ENCODE measurements at regions not wholly inside any gene's neighbourhood (a gene's known extent, or its start where the extent isn't known, plus 50 kb on each side); places are given as distances from the start of the nearest gene placed in this dataset.

GRCh38 chr6:41475737-41476357, 70.3 kb upstream of the FOXP4 start:
- Histone ChIP-seq H3K27ac (no peak overlapping the region), H3K9me3 (no peaks in the 10 kb centered on the region), H3K4me3 (no peak overlapping the region), H3K36me3 (no peaks in the 10 kb centered on the region), H3K4me1 (peaks cover 0 to 2% (median 0%) of the 10 kb centered on the region in 3 donors), H3K27me3 (peaks cover 18% of the 10 kb centered on the region)
- no peak for ATAC-seq
- WGBS, 2 donors (ENCODE audit: low coverage in 1 of 2): 75 to 89% methylated on average over 4 to 6 of the region's 6 CpGs
- TF ChIP-seq EP300 (IDR thresholded peaks at IDR 0.05): no peak
- TF ChIP-seq POLR2AphosphoS5 (IDR thresholded peaks at IDR 0.05): no peak
- no peak for TF ChIP-seq CTCF (IDR thresholded peaks at IDR 0.05)
- no peak for TF ChIP-seq POLR2A (IDR thresholded peaks at IDR 0.05)

GRCh38 chr6:41476401-41476800, 69.8 kb upstream of the FOXP4 start:
- 56 to 71% methylated on average over 4 of the region's 4 CpGs for WGBS, 2 donors (ENCODE audit: low coverage in 1 of 2)
- H3K4me3 ChIP-seq: no peak overlapping the region

DNA sequence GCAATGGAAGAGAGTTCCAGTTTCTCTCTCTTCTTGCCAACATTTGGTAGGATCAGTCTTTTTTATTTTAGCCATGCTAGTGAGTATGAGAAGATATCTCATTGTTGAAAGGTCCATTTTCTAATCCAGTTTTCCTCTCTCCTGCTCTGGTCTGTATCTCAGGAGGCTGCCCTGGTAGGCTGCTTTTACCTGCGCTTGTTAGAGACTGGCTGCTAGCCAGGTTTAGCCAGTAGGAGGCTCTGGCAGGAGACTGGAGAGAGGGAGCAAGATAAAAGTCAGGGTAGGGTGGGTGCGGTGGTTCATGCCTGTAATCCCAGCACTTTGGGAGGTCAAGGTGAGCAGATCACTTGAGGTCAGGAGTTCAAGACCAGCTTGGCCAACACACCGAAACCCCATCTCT, 68.6 kb upstream of the FOXP4 start:
- H3K27me3 ChIP-seq: peaks cover 5% of the 10 kb centered on the region
- no peaks in the 10 kb centered on the region for H3K36me3 ChIP-seq
- TF ChIP-seq POLR2AphosphoS5 (IDR thresholded peaks at IDR 0.05) (no peak), POLR2A (IDR thresholded peaks at IDR 0.05) (no peak), CTCF (IDR thresholded peaks at IDR 0.05) (no peak), EP300 (IDR thresholded peaks at IDR 0.05) (no peak)
- ATAC-seq: no peak
- no peak overlapping the region for H3K27ac ChIP-seq
- H3K9me3 ChIP-seq: no peaks in the 10 kb centered on the region
- no peak overlapping the region for H3K4me3 ChIP-seq
- WGBS, 2 donors (ENCODE audit: low coverage in 1 of 2): 100% methylated on average over 1 of the region's 3 CpGs
- no peaks in the 10 kb centered on the region for H3K4me1 ChIP-seq

More at GRCh38 chr6:41476401-41476800, 69.8 kb upstream of the FOXP4 start:
- Histone ChIP-seq H3K27me3 (peaks cover 13% of the 10 kb centered on the region), H3K27ac (no peak overlapping the region), H3K9me3 (no peaks in the 10 kb centered on the region), H3K36me3 (no peaks in the 10 kb centered on the region), H3K4me1 (no peaks in the 10 kb centered on the region)
- TF ChIP-seq POLR2AphosphoS5 (IDR thresholded peaks at IDR 0.05) (no peak), EP300 (IDR thresholded peaks at IDR 0.05) (no peak), POLR2A (IDR thresholded peaks at IDR 0.05) (no peak), CTCF (IDR thresholded peaks at IDR 0.05) (no peak)
- ATAC-seq: no peak

- no peak for TF ChIP-seq CTCF (IDR thresholded peaks at IDR 0.05)
- H3K36me3 ChIP-seq: no peaks in the 10 kb centered on the region
- H3K27ac ChIP-seq: no peak overlapping the region
- 70 to 77% methylated on average over 1 of the region's 1 CpG for WGBS, 2 donors (ENCODE audit: low coverage in 1 of 2)
- peaks cover 0 to 10% (median 0%) of the 10 kb centered on the region in 3 donors for H3K4me1 ChIP-seq
- H3K27me3 ChIP-seq: no peaks in the 10 kb centered on the region
- no peak for ATAC-seq
- H3K4me3 ChIP-seq: no peak overlapping the region
- H3K9me3 ChIP-seq: no peaks in the 10 kb centered on the region
Observed at GRCh38 chr6:41483943-41484342, 62.2 kb upstream of the FOXP4 start.

- 60 to 76% methylated on average over 1 to 3 of the region's 9 CpGs for WGBS, 2 donors (ENCODE audit: low coverage in 1 of 2)
- Histone ChIP-seq H3K4me1 (peaks cover 0 to 10% (median 0%) of the 10 kb centered on the region in 3 donors), H3K4me3 (no peak overlapping the region), H3K27ac (no peak overlapping the region), H3K27me3 (peaks cover 3% of the 10 kb centered on the region), H3K9me3 (no peaks in the 10 kb centered on the region), H3K36me3 (no peaks in the 10 kb centered on the region)
- TF ChIP-seq CTCF (IDR thresholded peaks at IDR 0.05) (no peak), EP300 (IDR thresholded peaks at IDR 0.05) (no peak), POLR2A (IDR thresholded peaks at IDR 0.05) (no peak), POLR2AphosphoS5 (IDR thresholded peaks at IDR 0.05) (no peak)
- ATAC-seq: no peak
Observed at GRCh38 chr6:41487860-41488432, 58.2 kb upstream of the FOXP4 start.

All from gastroesophageal sphincter (tissue), 4 donors.